Neutrophil (primary cell): ENCODE measurements at regions not wholly inside any gene's neighbourhood (a gene's known extent, or its start where the extent isn't known, plus 50 kb on each side); places are given as distances from the start of the nearest gene placed in this dataset.
"Not testable (repeated sequence)": the region's sequence is repeated elsewhere in the genome, so short reads cannot be mapped to it uniquely, and the experiment has no call there.

ENCODE experiments used
- H3K27ac ChIP-seq: fragments of 200-600 bp; sonication (generic); 2 replicates; pipeline ENCODE4 v1.5.1; 2016; ENCODE audit warnings: mild to moderate bottlenecking, moderate library complexity
- H3K27me3 ChIP-seq: fragments of 200-600 bp; sonication (generic); 2 replicates; pipeline ENCODE4 v1.6.0; 2016; ENCODE audit warnings: mild to moderate bottlenecking
- H3K36me3 ChIP-seq: fragments of 200-600 bp; sonication (generic); 2 replicates; pipeline ENCODE4 v1.5.1; 2017
- H3K4me1 ChIP-seq, 2 experiments: fragments of 200-600 bp in 1 of 2; sonication (generic) in 1 of 2; 1 replicate in 1 of 2; 2 replicates in 1 of 2; pipeline versions ENCODE4 v1.5.1 to v1.6.1; 2013 to 2016; ENCODE audit warnings: low read depth in 1 of 2, low read length in 1 of 2, mild to moderate bottlenecking in 1 of 2, moderate library complexity in 1 of 2; ENCODE audit not compliant: control insufficient read depth in 1 of 2, insufficient read depth in 1 of 2
- H3K4me3 ChIP-seq, 2 experiments: fragments of 200-600 bp in 1 of 2; sonication (generic) in 1 of 2; 1 replicate in 1 of 2; 2 replicates in 1 of 2; pipeline ENCODE4 v1.5.1; 2013 to 2016; ENCODE audit warnings: low read depth in 1 of 2, low read length in 1 of 2, mild to moderate bottlenecking in 1 of 2, moderate library complexity in 1 of 2
- H3K9me3 ChIP-seq: fragments of 200-600 bp; sonication (generic); 2 replicates; pipeline ENCODE4 v1.5.1; 2016
- CTCF ChIP-seq: fragments of 200-600 bp; sonication (generic); IDR thresholded peaks from 2 replicates; pipeline ENCODE4 v1.5.1; 2016; ENCODE audit warnings: antibody characterized with exemption

- Histone ChIP-seq H3K27me3 (no peaks in the 10 kb centered on the region), H3K27ac (no peak overlapping the region), H3K36me3 (no peaks in the 10 kb centered on the region), H3K9me3 (no peaks in the 10 kb centered on the region), H3K4me1 (no peaks in the 10 kb centered on the region), H3K4me3 (no peak overlapping the region)
- TF ChIP-seq CTCF: no peak
These were observed 934.6 kb upstream of the PCDH10 start for GRCh38 chr4:132214519-132214918.

- no peak overlapping the region for H3K4me3 ChIP-seq
- H3K27me3 ChIP-seq: no peaks in the 10 kb centered on the region
- no peaks in the 10 kb centered on the region for H3K4me1 ChIP-seq
- TF ChIP-seq CTCF: no peak
- no peaks in the 10 kb centered on the region for H3K9me3 ChIP-seq
- H3K36me3 ChIP-seq: no peaks in the 10 kb centered on the region
- no peak overlapping the region for H3K27ac ChIP-seq
These were observed 930.7 kb upstream of the PCDH10 start for GRCh38 chr4:132218406-132218805.

- no peaks in the 10 kb centered on the region for H3K27me3 ChIP-seq
- no peaks in the 10 kb centered on the region for H3K4me1 ChIP-seq
- H3K9me3 ChIP-seq: no peaks in the 10 kb centered on the region
- no peak overlapping the region for H3K4me3 ChIP-seq
- no peaks in the 10 kb centered on the region for H3K36me3 ChIP-seq
- no peak for TF ChIP-seq CTCF
- no peak overlapping the region for H3K27ac ChIP-seq
These were observed 921.8 kb upstream of the PCDH10 start for GRCh38 chr4:132227151-132227856.

GRCh38 chr4:132227857-132228165 lies 921.3 kb upstream of the PCDH10 start:
- H3K9me3 ChIP-seq, H3K36me3 ChIP-seq, H3K27me3 ChIP-seq, H3K27ac ChIP-seq, H3K4me3 ChIP-seq, H3K4me1 ChIP-seq: not testable (repeated sequence)

GRCh38 chr4:132228676-132229075 lies 920.4 kb upstream of the PCDH10 start:
- no peak for TF ChIP-seq CTCF
- no peaks in the 10 kb centered on the region for H3K9me3 ChIP-seq

GRCh38 chr4:132230025-132230424 lies 919.1 kb upstream of the PCDH10 start:
- Histone ChIP-seq H3K4me3 (no peak overlapping the region), H3K27ac (no peak overlapping the region), H3K9me3 (no peaks in the 10 kb centered on the region), H3K27me3 (no peaks in the 10 kb centered on the region), H3K36me3 (no peaks in the 10 kb centered on the region), H3K4me1 (no peaks in the 10 kb centered on the region)
- TF ChIP-seq CTCF: no peak

More at GRCh38 chr4:132228676-132229075, 920.4 kb upstream of the PCDH10 start:
- H3K4me1 ChIP-seq: no peaks in the 10 kb centered on the region
- no peaks in the 10 kb centered on the region for H3K27me3 ChIP-seq
- no peak overlapping the region for H3K27ac ChIP-seq
- no peaks in the 10 kb centered on the region for H3K36me3 ChIP-seq
- no peak overlapping the region for H3K4me3 ChIP-seq
